ENCODE measurements at regions not wholly inside any gene's neighbourhood (a gene's known extent, or its start where the extent isn't known, plus 50 kb on each side); places are given as distances from the start of the nearest gene placed in this dataset.

GRCh38 chr12:69129017-69129416, 110.4 kb upstream of the CPSF6 start:
- DNase-seq (ENCODE audit: low read depth in 1 of 2, low spot score in 1 of 2): no peak

GRCh38 chr12:69129564-69129963, 109.8 kb upstream of the CPSF6 start:
- no peak for DNase-seq (ENCODE audit: low read depth in 1 of 2, low spot score in 1 of 2)

- DNase-seq (ENCODE audit: low read depth in 1 of 2, low spot score in 1 of 2): no peak
Observed at GRCh38 chr12:69130064-69130463, 109.3 kb upstream of the CPSF6 start.

- DNase-seq (ENCODE audit: low read depth in 1 of 2, low spot score in 1 of 2): no peak
Observed at GRCh38 chr12:69131077-69131476, 108.3 kb upstream of the CPSF6 start.

GRCh38 chr12:69136931-69137613, 102.3 kb upstream of the CPSF6 start:
- no peak for DNase-seq (ENCODE audit: low read depth in 1 of 2, low spot score in 1 of 2)

GRCh38 chr12:69141074-69141473, 98.3 kb upstream of the CPSF6 start:
- DNase-seq (ENCODE audit: low read depth in 1 of 2, low spot score in 1 of 2): no peak

GRCh38 chr12:69149270-69149669, 90.1 kb upstream of the CPSF6 start:
- no peak for DNase-seq (ENCODE audit: low read depth in 1 of 2, low spot score in 1 of 2)

- DNase-seq (ENCODE audit: low read depth in 1 of 2, low spot score in 1 of 2): no peak
Observed at GRCh38 chr12:69150083-69150795, 89.1 kb upstream of the CPSF6 start.

- no peak for DNase-seq (ENCODE audit: low read depth in 1 of 2, low spot score in 1 of 2)
Observed at GRCh38 chr12:69150796-69151127, 88.6 kb upstream of the CPSF6 start.

GRCh38 chr12:69151254-69151764, 88.1 kb upstream of the CPSF6 start:
- no peak for DNase-seq (ENCODE audit: low read depth in 1 of 2, low spot score in 1 of 2)

- peak; percentile 58 to 60 for DNase-seq (ENCODE audit: low read depth in 1 of 2, low spot score in 1 of 2)
Observed at GRCh38 chr12:69154585-69155363, 84.6 kb upstream of the CPSF6 start.

GRCh38 chr12:69157023-69157655, 82.2 kb upstream of the CPSF6 start:
- peak; percentile 80 to 84 for DNase-seq (ENCODE audit: low read depth in 1 of 2, low spot score in 1 of 2)

GRCh38 chr12:69161829-69162228, 77.5 kb upstream of the CPSF6 start:
- peak in 1 of 2 donors; percentile 11 for DNase-seq (ENCODE audit: low read depth in 1 of 2, low spot score in 1 of 2)

- DNase-seq (ENCODE audit: low read depth in 1 of 2, low spot score in 1 of 2): no peak
Observed at GRCh38 chr12:69163681-69164362, 75.5 kb upstream of the CPSF6 start.

- no peak for DNase-seq (ENCODE audit: low read depth in 1 of 2, low spot score in 1 of 2)
Observed at GRCh38 chr12:69167648-69168165, 71.7 kb upstream of the CPSF6 start.

- no peak for DNase-seq (ENCODE audit: low read depth in 1 of 2, low spot score in 1 of 2)
Observed at GRCh38 chr12:69168363-69168762, 71.0 kb upstream of the CPSF6 start.

GRCh38 chr12:69168828-69169227, 70.5 kb upstream of the CPSF6 start:
- DNase-seq (ENCODE audit: low read depth in 1 of 2, low spot score in 1 of 2): no peak

- DNase-seq (ENCODE audit: low read depth in 1 of 2, low spot score in 1 of 2): no peak
Observed at GRCh38 chr12:69170293-69170692, 69.1 kb upstream of the CPSF6 start.

GRCh38 chr12:69171881-69172280, 67.5 kb upstream of the CPSF6 start:
- DNase-seq (ENCODE audit: low read depth in 1 of 2, low spot score in 1 of 2): no peak

GRCh38 chr12:69172491-69172890, 66.9 kb upstream of the CPSF6 start:
- no peak for DNase-seq (ENCODE audit: low read depth in 1 of 2, low spot score in 1 of 2)

GRCh38 chr12:69173368-69173767, 66.0 kb upstream of the CPSF6 start:
- DNase-seq (ENCODE audit: low read depth in 1 of 2, low spot score in 1 of 2): no peak
